CD4-positive, alpha-beta T cell (primary cell): ENCODE measurements at regions not wholly inside any gene's neighbourhood (a gene's known extent, or its start where the extent isn't known, plus 50 kb on each side); places are given as distances from the start of the nearest gene placed in this dataset.

Source experiments
- ATAC-seq: fragments of 200-7000 bp; cut with Tn5 transposase; one replicate; pipeline ENCODE4 v1.10.0; 2022; ENCODE audit warnings: mild to moderate bottlenecking; ENCODE audit not compliant: poor library complexity
- CTCF ChIA-PET: fragments of 350-600 bp; sonication (Branson Sonifier 250); formaldehyde crosslinking; loops from one replicate; lab custom pipeline; 2021; ENCODE audit warnings: antibody characterized with exemption, inconsistent platforms; lab: Charles Lee
- POLR2A ChIA-PET: fragments of 350-600 bp; sonication (Branson Sonifier 250); formaldehyde crosslinking; loops from one replicate; lab custom pipeline; 2021; ENCODE audit warnings: antibody characterized with exemption, inconsistent platforms; lab: Charles Lee
- DNase-seq, 14 experiments: peaks; one replicate each; pipeline ENCODE4 v3.0.0-alpha.2; 2013 to 2020; ENCODE audit warnings: mixed read lengths in 2 of 14
- H3K27ac ChIP-seq, 2 donors: one replicate each; pipeline versions ENCODE4 v1.5.1 to v1.7.0; 2013; ENCODE audit warnings: low read length in 2 of 2, low read depth in 1 of 2, mild to moderate bottlenecking in 1 of 2
- H3K27me3 ChIP-seq, 2 experiments: 1 replicate in 1 of 2; 2 replicates in 1 of 2; pipeline versions ENCODE4 v1.6.1 to v1.7.0; 2013; ENCODE audit warnings: low read length in 2 of 2, control low read depth in 1 of 2, mild to moderate bottlenecking in 1 of 2, moderate library complexity in 1 of 2; ENCODE audit not compliant: insufficient read depth in 2 of 2, control insufficient read depth in 1 of 2
- H3K36me3 ChIP-seq: one replicate; pipeline ENCODE4 v1.6.1; 2013; ENCODE audit warnings: low read length, control low read depth; ENCODE audit not compliant: insufficient read depth
- H3K4me1 ChIP-seq: one replicate; pipeline ENCODE4 v1.6.1; 2013; ENCODE audit warnings: low read length, control low read depth; ENCODE audit not compliant: insufficient read depth
- H3K4me3 ChIP-seq: one replicate; pipeline ENCODE4 v1.5.1; 2013; ENCODE audit warnings: mild to moderate bottlenecking, low read length, moderate library complexity
- H3K9me3 ChIP-seq, 2 experiments: 1 replicate in 1 of 2; 2 replicates in 1 of 2; pipeline versions ENCODE4 v1.6.1 to v1.7.0; 2013; ENCODE audit warnings: low read length in 2 of 2, mild to moderate bottlenecking in 2 of 2, control low read depth in 1 of 2, moderate library complexity in 1 of 2; ENCODE audit not compliant: control insufficient read depth in 1 of 2, insufficient read depth in 1 of 2
- H3K27ac Mint-ChIP-seq: one replicate; pipeline ENCODE4 v1.8.0; 2020; ENCODE audit warnings: mixed read lengths
- H3K27me3 Mint-ChIP-seq: one replicate; pipeline ENCODE4 v1.8.0; 2021; ENCODE audit warnings: mixed read lengths
- H3K36me3 Mint-ChIP-seq: one replicate; pipeline ENCODE4 v1.8.0; 2021; ENCODE audit warnings: low read depth, mixed read lengths
- H3K4me1 Mint-ChIP-seq: one replicate; pipeline ENCODE4 v1.8.0; 2021; ENCODE audit warnings: low read depth, mixed read lengths
- H3K4me3 Mint-ChIP-seq: one replicate; pipeline ENCODE4 v1.8.0; 2020; ENCODE audit warnings: mild to moderate bottlenecking, mixed read lengths
- H3K9me3 Mint-ChIP-seq: one replicate; pipeline ENCODE4 v1.8.0; 2020; ENCODE audit warnings: mixed read lengths
- intact Hi-C, 2 experiments: fragments of 100-400 bp; cut with DNase I in 1 of 2; cut with micrococcal nuclease in 1 of 2; formaldehyde crosslinking; loops; one replicate each; pipeline versions ENCODE4 v1.15.1 to v1.9.0; 2023 to 2025; cut with DNase I, micrococcal nuclease
- TF ChIP-seq, protein P1 (sequence below): fragments of 200-600 bp; IDR thresholded peaks from one replicate; pipeline ENCODE4 v1.8.0; 2022; ENCODE audit warnings: antibody characterized with exemption, mild to moderate bottlenecking

DNA sequence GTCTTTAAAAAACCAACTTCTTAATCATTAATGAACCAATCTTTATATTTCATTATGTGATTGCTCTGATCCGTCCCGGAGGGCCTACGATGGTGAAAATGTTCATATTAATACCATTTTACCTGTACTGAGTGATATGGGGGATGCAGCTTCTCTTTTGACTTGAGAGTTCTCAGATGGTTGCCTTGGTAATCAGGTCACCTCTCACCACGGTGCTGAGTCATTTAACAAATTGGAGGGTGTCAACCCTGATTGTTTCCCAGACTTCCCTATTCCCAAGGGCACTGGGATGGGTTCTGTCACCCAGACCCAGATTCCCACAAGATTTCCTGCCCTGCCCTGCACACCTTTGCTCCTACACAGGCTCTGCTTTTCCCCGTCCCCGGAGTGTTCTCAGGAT lies 128.5 kb upstream of the TMTC4 start:
- Histone ChIP-seq H3K4me3 (no peak overlapping the region), H3K27me3 (no peaks in the 10 kb centered on the region), H3K27ac (no peak overlapping the region), H3K36me3 (no peaks in the 10 kb centered on the region), H3K9me3 (no peaks in the 10 kb centered on the region), H3K4me1 (no peaks in the 10 kb centered on the region)
- no peaks in the 10 kb centered on the region for H3K4me1 Mint-ChIP-seq
- no peak overlapping the region for H3K27ac Mint-ChIP-seq
- H3K36me3 Mint-ChIP-seq = no peaks in the 10 kb centered on the region
- CTCF ChIA-PET = no interaction called here
- DNase-seq (no peak), ATAC-seq (no peak)
- H3K9me3 Mint-ChIP-seq = no peaks in the 10 kb centered on the region
- H3K4me3 Mint-ChIP-seq = no peak overlapping the region
- POLR2A ChIA-PET = no interaction called here
- TF ChIP-seq, protein P1, sequence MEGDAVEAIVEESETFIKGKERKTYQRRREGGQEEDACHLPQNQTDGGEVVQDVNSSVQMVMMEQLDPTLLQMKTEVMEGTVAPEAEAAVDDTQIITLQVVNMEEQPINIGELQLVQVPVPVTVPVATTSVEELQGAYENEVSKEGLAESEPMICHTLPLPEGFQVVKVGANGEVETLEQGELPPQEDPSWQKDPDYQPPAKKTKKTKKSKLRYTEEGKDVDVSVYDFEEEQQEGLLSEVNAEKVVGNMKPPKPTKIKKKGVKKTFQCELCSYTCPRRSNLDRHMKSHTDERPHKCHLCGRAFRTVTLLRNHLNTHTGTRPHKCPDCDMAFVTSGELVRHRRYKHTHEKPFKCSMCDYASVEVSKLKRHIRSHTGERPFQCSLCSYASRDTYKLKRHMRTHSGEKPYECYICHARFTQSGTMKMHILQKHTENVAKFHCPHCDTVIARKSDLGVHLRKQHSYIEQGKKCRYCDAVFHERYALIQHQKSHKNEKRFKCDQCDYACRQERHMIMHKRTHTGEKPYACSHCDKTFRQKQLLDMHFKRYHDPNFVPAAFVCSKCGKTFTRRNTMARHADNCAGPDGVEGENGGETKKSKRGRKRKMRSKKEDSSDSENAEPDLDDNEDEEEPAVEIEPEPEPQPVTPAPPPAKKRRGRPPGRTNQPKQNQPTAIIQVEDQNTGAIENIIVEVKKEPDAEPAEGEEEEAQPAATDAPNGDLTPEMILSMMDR = no peak
- H3K27me3 Mint-ChIP-seq = peaks cover 17% of the 10 kb centered on the region
- intact Hi-C loops = no loop called here

DNA sequence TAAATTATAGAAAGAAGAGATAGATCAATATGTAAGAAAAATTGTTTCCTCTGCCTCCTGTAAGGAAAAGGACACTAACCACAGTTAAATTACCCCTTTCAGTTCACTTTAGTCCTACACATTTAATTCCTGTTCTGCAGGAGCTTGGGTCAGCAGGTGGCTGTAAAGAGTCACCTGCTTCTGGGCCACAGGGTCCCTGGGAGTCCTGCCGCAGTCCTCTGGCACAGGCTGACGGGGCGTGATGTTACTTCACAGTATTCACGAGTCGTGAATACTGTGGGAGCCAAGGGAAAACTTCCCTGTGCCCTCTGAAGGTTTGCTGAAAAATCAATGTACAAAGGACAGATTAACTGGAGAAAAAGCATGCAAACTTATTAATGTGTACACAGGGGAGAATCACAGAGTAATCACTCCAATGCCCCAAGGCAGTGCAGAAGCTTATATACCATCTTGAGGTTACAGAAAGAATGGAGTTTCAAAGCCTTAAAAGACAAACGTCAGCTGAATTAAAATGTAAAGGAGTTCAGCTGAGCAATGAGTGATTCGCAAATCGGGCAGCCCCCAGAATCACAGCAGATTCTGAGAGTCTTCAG lies 125.8 kb upstream of the TMTC4 start:
- no peaks in the 10 kb centered on the region for H3K36me3 Mint-ChIP-seq
- no peak for ATAC-seq
- no peak overlapping the region for H3K4me3 Mint-ChIP-seq
- H3K27ac ChIP-seq = no peak overlapping the region
- H3K4me1 Mint-ChIP-seq = no peaks in the 10 kb centered on the region
- POLR2A ChIA-PET = no interaction called here
- no peaks in the 10 kb centered on the region for H3K36me3 ChIP-seq
- no peaks in the 10 kb centered on the region for H3K4me1 ChIP-seq
- CTCF ChIA-PET = no interaction called here
- no peak overlapping the region for H3K27ac Mint-ChIP-seq
- H3K27me3 ChIP-seq = no peaks in the 10 kb centered on the region
- H3K27me3 Mint-ChIP-seq = peaks cover 6% of the 10 kb centered on the region
- no peak for DNase-seq
- H3K9me3 ChIP-seq = peaks cover 0 to 4% of the 10 kb centered on the region in 2 experiments
- intact Hi-C loops = no loop called here
- H3K9me3 Mint-ChIP-seq = peaks cover 5% of the 10 kb centered on the region
- TF ChIP-seq, protein P1 = no peak
- no peak overlapping the region for H3K4me3 ChIP-seq

DNA sequence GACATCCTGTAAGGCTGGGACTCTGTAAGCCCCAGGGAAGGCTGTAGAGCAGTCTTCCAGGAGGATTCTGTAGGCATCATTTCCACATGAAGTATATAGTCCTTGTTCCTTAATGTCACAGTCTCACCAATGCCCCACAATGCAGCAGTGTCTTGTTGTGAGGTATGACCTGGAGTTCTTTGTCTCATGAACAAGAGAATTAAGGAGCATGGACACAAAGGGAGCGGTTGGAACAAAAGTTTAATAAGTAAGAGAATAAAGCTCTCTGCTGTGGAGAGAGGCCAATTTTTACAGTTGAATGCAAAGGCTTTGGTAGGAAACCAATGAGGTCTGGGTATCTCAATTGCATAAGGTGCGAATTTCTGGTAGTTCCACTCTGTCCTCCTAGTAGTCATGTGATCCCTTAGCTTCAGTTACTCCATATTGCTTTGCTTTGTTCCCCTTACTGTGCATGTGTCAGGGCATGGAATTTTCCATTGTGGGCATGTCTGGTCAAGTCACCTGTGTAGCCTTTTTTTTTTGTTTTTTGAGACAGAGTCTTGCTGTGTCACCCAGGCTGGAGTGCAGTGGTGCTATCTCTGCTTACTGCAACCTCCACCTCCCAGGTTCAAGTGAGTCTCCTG lies 124.3 kb upstream of the TMTC4 start:
- Histone ChIP-seq H3K4me3 (no peak overlapping the region), H3K36me3 (no peaks in the 10 kb centered on the region), H3K27ac (no peak overlapping the region), H3K27me3 (no peaks in the 10 kb centered on the region), H3K4me1 (no peaks in the 10 kb centered on the region), H3K9me3 (peaks cover 4 to 8% of the 10 kb centered on the region in 2 experiments)
- Mint-ChIP-seq H3K36me3 (no peaks in the 10 kb centered on the region), H3K9me3 (peaks cover 5% of the 10 kb centered on the region), H3K27ac (no peak overlapping the region), H3K27me3 (peaks cover 10% of the 10 kb centered on the region), H3K4me1 (no peaks in the 10 kb centered on the region), H3K4me3 (no peak overlapping the region)
- ChIA-PET POLR2A (no interaction called here), CTCF (no interaction called here)
- TF ChIP-seq, protein P1 = no peak
- ATAC-seq (no peak), DNase-seq (no peak)
- intact Hi-C loops = no loop called here
